ENCODE measurements at regions not wholly inside any gene's neighbourhood (a gene's known extent, or its start where the extent isn't known, plus 50 kb on each side); places are given as distances from the start of the nearest gene placed in this dataset.

GRCh38 chr3:99506-99905 is 97.1 kb upstream of the CHL1 start:
- Histone ChIP-seq H3K9me3 (no peaks in the 10 kb centered on the region), H3K36me3 (ENCODE audit: control insufficient read depth, insufficient read depth, low read length) (no peaks in the 10 kb centered on the region), H3K4me3 (ENCODE audit: low read depth, low read length) (no peak overlapping the region), H3K27me3 (replicated peaks; ENCODE audit: control insufficient read depth, insufficient read depth, low read length) (no peaks in the 10 kb centered on the region), H3K4me1 (no peaks in the 10 kb centered on the region)
- Mint-ChIP-seq H3K4me1 (ENCODE audit: low read depth, unreplicated experiment) (no peaks in the 10 kb centered on the region), H3K27ac (ENCODE audit: unreplicated experiment) (no peak overlapping the region), H3K4me3 (ENCODE audit: unreplicated experiment) (no peak overlapping the region), H3K9me3 (ENCODE audit: unreplicated experiment) (no peaks in the 10 kb centered on the region), H3K36me3 (ENCODE audit: insufficient read depth, unreplicated experiment) (no peaks in the 10 kb centered on the region), H3K27me3 (ENCODE audit: insufficient read depth, unreplicated experiment) (no peaks in the 10 kb centered on the region)
- BruUV-seq (replicated peaks) = no TSS peak
- ChIA-PET CTCF (no interaction called here), POLR2A (no interaction called here)
- TF ChIP-seq, protein P1, sequence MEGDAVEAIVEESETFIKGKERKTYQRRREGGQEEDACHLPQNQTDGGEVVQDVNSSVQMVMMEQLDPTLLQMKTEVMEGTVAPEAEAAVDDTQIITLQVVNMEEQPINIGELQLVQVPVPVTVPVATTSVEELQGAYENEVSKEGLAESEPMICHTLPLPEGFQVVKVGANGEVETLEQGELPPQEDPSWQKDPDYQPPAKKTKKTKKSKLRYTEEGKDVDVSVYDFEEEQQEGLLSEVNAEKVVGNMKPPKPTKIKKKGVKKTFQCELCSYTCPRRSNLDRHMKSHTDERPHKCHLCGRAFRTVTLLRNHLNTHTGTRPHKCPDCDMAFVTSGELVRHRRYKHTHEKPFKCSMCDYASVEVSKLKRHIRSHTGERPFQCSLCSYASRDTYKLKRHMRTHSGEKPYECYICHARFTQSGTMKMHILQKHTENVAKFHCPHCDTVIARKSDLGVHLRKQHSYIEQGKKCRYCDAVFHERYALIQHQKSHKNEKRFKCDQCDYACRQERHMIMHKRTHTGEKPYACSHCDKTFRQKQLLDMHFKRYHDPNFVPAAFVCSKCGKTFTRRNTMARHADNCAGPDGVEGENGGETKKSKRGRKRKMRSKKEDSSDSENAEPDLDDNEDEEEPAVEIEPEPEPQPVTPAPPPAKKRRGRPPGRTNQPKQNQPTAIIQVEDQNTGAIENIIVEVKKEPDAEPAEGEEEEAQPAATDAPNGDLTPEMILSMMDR (IDR thresholded peaks at IDR 0.05; ENCODE audit: insufficient read depth in 1 of 2, low read depth in 1 of 2, low read length in 1 of 2, severe bottlenecking in 1 of 2, unreplicated experiment in 1 of 2) = no peak
- no peak for DNase-seq
- intact Hi-C loops (cut with micrococcal nuclease; ENCODE audit: unreplicated experiment) = no loop called here

DNA sequence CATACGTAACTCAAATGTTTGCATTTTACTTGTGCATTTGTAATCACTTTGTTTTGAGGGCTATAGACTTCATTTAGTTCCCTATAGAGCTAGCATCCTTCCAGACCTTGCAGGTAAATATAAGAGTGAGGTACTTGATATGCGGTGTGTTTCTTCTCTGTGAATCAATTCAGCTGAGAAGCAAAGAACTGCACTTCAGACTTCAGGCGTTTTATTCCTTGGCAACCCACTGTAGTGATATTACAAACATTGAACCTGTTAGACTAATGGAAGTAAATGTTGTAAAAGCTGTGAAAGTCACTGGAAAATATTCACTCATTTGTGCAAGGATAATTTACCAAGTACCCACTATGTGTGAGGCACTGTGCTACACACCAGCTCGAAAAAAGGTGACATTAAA is 94.1 kb upstream of the CHL1 start:
- Mint-ChIP-seq H3K4me1 (ENCODE audit: low read depth, unreplicated experiment) (no peaks in the 10 kb centered on the region), H3K36me3 (ENCODE audit: insufficient read depth, unreplicated experiment) (no peaks in the 10 kb centered on the region), H3K27me3 (ENCODE audit: insufficient read depth, unreplicated experiment) (no peaks in the 10 kb centered on the region), H3K9me3 (ENCODE audit: unreplicated experiment) (no peaks in the 10 kb centered on the region), H3K27ac (ENCODE audit: unreplicated experiment) (no peak overlapping the region), H3K4me3 (ENCODE audit: unreplicated experiment) (no peak overlapping the region)
- TF ChIP-seq, protein P1 (IDR thresholded peaks at IDR 0.05; ENCODE audit: insufficient read depth in 1 of 2, low read depth in 1 of 2, low read length in 1 of 2, severe bottlenecking in 1 of 2, unreplicated experiment in 1 of 2) = no peak
- POLR2A ChIA-PET = no interaction called here
- H3K9me3 ChIP-seq = no peaks in the 10 kb centered on the region
- BruUV-seq (replicated peaks) = no TSS peak
- H3K36me3 ChIP-seq (ENCODE audit: control insufficient read depth, insufficient read depth, low read length) = no peaks in the 10 kb centered on the region
- H3K4me3 ChIP-seq (ENCODE audit: low read depth, low read length) = no peak overlapping the region
- H3K4me1 ChIP-seq = no peaks in the 10 kb centered on the region
- no peak for DNase-seq
- H3K27me3 ChIP-seq (replicated peaks; ENCODE audit: control insufficient read depth, insufficient read depth, low read length) = no peaks in the 10 kb centered on the region
- intact Hi-C loops (cut with micrococcal nuclease; ENCODE audit: unreplicated experiment) = no loop called here
- CTCF ChIA-PET = no interaction called here

DNA sequence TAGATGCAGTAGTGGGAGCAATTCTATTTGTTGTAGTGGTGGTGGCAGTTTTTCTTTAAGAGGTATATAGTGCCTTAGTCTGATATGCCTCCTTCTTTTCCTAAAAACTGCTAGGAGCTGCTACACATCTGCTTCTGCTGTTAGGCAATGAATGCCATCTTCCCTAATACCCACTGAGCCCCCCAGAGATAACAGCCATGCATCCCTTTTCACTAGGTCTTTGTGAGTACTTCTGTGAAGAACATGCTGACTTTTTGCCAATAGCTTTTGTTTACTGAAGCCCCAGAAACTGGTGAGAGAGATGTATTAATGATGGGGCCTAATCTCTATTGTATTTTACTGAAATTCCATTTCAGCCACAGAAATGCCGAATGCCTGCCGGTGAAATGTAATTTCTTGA is 92.6 kb upstream of the CHL1 start:
- no peak overlapping the region for H3K27ac Mint-ChIP-seq (ENCODE audit: unreplicated experiment)
- no peak for DNase-seq
- H3K4me1 Mint-ChIP-seq (ENCODE audit: low read depth, unreplicated experiment) = no peaks in the 10 kb centered on the region
- ChIA-PET CTCF (no interaction called here), POLR2A (no interaction called here)
- TF ChIP-seq, protein P1 (IDR thresholded peaks at IDR 0.05; ENCODE audit: insufficient read depth in 1 of 2, low read depth in 1 of 2, low read length in 1 of 2, severe bottlenecking in 1 of 2, unreplicated experiment in 1 of 2) = no peak
- no peaks in the 10 kb centered on the region for H3K27me3 ChIP-seq (replicated peaks; ENCODE audit: control insufficient read depth, insufficient read depth, low read length)
- H3K36me3 ChIP-seq (ENCODE audit: control insufficient read depth, insufficient read depth, low read length) = no peaks in the 10 kb centered on the region
- H3K4me1 ChIP-seq = no peaks in the 10 kb centered on the region
- no peaks in the 10 kb centered on the region for H3K9me3 ChIP-seq
- no peaks in the 10 kb centered on the region for H3K9me3 Mint-ChIP-seq (ENCODE audit: unreplicated experiment)
- no peaks in the 10 kb centered on the region for H3K36me3 Mint-ChIP-seq (ENCODE audit: insufficient read depth, unreplicated experiment)
- BruUV-seq (replicated peaks) = no TSS peak
- H3K4me3 Mint-ChIP-seq (ENCODE audit: unreplicated experiment) = no peak overlapping the region
- H3K27me3 Mint-ChIP-seq (ENCODE audit: insufficient read depth, unreplicated experiment) = no peaks in the 10 kb centered on the region
- no peak overlapping the region for H3K4me3 ChIP-seq (ENCODE audit: low read depth, low read length)
- intact Hi-C loops (cut with micrococcal nuclease; ENCODE audit: unreplicated experiment) = no loop called here

Data from Caco-2 (cell line).